Lower lobe of right lung (tissue), 2 donors: ENCODE measurements at regions not wholly inside any gene's neighbourhood (a gene's known extent, or its start where the extent isn't known, plus 50 kb on each side); places are given as distances from the start of the nearest gene placed in this dataset.

Experiments
- ATAC-seq, 2 donors: fragments of 200-7000 bp; cut with Tn5 transposase; one replicate each; pipeline ENCODE4 v1.9.1; 2020 to 2022; ENCODE audit warnings: mild to moderate bottlenecking in 2 of 2, moderate library complexity in 2 of 2
- DNase-seq: peaks from one replicate; pipeline ENCODE4 v3.0.0-alpha.2; 2020
- H3K27ac ChIP-seq: fragments of 200-600 bp; one replicate; pipeline ENCODE4 v1.8.0; 2022
- H3K27me3 ChIP-seq: fragments of 200-600 bp; one replicate; pipeline ENCODE4 v1.8.0; 2022; ENCODE audit warnings: low read depth
- H3K36me3 ChIP-seq: fragments of 200-600 bp; one replicate; pipeline ENCODE4 v1.8.0; 2022; ENCODE audit warnings: mild to moderate bottlenecking
- H3K4me1 ChIP-seq: fragments of 200-600 bp; one replicate; pipeline ENCODE4 v1.8.0; 2022
- H3K4me3 ChIP-seq: fragments of 200-600 bp; one replicate; pipeline ENCODE4 v1.8.0; 2022; ENCODE audit warnings: mild to moderate bottlenecking
- H3K9me3 ChIP-seq: fragments of 200-600 bp; one replicate; pipeline ENCODE4 v1.8.0; 2022
- intact Hi-C: fragments of 100-400 bp; cut with DNase I; formaldehyde crosslinking; loops from one replicate; pipeline ENCODE4 v1.11.0; 2022
- TF ChIP-seq, protein P1 (sequence below): fragments of 200-600 bp; IDR thresholded peaks from one replicate; pipeline ENCODE4 v1.8.0; 2022; ENCODE audit warnings: antibody characterized with exemption, mild to moderate bottlenecking
- donor health status: DM: no; HTN: yes; CAD: no; lungs with severe emphysema.

DNA sequence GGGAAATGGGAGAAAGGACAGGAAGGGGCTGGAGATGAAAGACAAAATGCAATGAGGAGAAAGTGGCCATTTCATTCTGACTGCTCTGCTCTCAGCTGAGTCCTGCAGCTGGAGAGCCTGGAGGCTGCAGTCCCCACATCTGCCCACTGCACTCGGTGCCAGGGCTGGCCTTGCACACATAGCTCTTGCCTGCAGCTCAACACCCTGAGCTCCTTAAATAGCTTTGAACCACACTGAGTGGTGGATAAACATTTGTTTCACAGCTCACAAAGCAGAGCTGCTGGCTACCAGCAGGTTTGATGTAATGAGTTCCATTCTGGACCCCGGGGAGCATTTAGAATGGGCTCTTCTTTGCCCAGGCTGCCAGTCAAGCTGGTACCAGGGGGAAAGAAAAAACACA is 426.1 kb upstream of the CADM1 start:
- Histone ChIP-seq H3K4me1 (peaks cover 18% of the 10 kb centered on the region), H3K27ac (no peak overlapping the region), H3K27me3 (no peaks in the 10 kb centered on the region), H3K36me3 (no peaks in the 10 kb centered on the region), H3K4me3 (no peak overlapping the region), H3K9me3 (no peaks in the 10 kb centered on the region)
- intact Hi-C loops: no loop called here
- TF ChIP-seq, protein P1, sequence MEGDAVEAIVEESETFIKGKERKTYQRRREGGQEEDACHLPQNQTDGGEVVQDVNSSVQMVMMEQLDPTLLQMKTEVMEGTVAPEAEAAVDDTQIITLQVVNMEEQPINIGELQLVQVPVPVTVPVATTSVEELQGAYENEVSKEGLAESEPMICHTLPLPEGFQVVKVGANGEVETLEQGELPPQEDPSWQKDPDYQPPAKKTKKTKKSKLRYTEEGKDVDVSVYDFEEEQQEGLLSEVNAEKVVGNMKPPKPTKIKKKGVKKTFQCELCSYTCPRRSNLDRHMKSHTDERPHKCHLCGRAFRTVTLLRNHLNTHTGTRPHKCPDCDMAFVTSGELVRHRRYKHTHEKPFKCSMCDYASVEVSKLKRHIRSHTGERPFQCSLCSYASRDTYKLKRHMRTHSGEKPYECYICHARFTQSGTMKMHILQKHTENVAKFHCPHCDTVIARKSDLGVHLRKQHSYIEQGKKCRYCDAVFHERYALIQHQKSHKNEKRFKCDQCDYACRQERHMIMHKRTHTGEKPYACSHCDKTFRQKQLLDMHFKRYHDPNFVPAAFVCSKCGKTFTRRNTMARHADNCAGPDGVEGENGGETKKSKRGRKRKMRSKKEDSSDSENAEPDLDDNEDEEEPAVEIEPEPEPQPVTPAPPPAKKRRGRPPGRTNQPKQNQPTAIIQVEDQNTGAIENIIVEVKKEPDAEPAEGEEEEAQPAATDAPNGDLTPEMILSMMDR: no peak
- DNase-seq: no peak
- ATAC-seq: no peak

DNA sequence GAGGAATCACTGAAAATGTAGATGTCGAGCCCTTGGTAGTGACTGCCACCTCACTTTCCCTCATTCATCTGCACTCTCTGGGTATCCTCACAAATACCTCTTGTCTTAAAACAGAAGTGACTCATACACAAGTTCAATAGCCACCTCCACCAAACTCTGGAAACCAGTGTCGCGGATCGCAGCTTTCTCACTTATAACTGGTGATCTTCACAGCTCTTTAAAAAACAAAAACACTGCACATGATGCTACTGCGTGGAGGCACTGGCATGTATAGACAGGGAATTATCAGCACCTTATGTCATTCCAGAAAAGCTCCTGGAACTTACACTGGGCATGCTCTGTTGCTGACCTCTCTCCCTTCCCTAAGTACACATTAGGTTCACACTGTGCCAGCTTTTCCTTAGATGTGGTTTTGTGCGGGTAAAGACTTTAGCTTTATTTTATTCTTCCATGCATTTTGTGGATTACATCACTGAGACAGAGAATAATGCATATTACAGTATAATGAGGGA is 425.5 kb upstream of the CADM1 start:
- no peak for ATAC-seq
- H3K27me3 ChIP-seq: no peaks in the 10 kb centered on the region
- no peaks in the 10 kb centered on the region for H3K9me3 ChIP-seq
- H3K4me1 ChIP-seq: peaks cover 18% of the 10 kb centered on the region
- no peaks in the 10 kb centered on the region for H3K36me3 ChIP-seq
- DNase-seq: no peak
- TF ChIP-seq, protein P1: no peak
- no peak overlapping the region for H3K27ac ChIP-seq
- intact Hi-C loops: no loop called here
- no peak overlapping the region for H3K4me3 ChIP-seq

DNA sequence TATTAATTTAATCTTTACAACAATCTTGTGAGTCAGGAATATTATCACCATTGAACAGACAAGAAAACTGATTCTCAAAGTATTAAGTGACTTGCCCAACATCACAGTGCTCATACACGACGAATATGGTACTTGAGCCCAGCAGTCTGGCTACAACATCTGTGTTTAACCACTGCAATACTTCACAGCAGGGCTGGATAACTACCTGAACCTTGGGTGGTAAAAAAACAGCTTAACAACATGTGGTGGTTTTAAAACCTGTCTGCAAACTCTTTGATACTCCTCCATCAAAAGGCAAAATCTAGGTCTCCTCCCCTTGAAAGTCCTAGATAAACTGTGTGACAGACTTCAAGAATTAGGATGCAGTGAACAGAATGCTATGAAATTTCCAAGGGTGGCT is 424.6 kb upstream of the CADM1 start:
- ATAC-seq: no peak
- TF ChIP-seq, protein P1: no peak

DNA sequence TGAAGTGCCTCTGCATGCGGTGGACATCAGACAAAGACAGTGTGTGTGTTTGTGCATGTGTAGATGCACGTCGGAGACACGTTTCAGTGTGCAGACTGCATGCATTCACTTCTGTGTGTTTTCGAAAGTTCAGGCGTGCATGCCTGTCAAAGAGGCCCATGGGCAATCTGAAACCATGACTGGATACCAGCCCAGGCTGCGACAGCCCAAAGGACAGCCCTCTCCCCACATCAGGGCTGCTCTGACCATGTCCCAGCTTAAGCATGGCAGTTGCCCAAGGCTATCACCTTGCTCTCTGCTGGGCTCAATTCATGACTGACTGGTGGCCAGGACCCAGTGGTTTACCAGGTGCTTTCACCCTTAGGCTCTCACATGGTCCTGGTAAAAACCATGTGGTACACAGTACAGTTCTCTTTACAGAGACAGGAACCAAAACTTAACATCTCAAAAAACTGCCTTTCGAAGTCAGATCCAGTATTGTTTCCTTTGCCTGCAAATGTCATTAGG is 423.7 kb upstream of the CADM1 start:
- H3K36me3 ChIP-seq: no peaks in the 10 kb centered on the region
- ATAC-seq (no peak), DNase-seq (no peak)
- no peak overlapping the region for H3K4me3 ChIP-seq
- H3K9me3 ChIP-seq: no peaks in the 10 kb centered on the region
- no peak overlapping the region for H3K27ac ChIP-seq
- intact Hi-C loops: no loop called here
- no peaks in the 10 kb centered on the region for H3K27me3 ChIP-seq
- H3K4me1 ChIP-seq: peaks cover 18% of the 10 kb centered on the region
- TF ChIP-seq, protein P1: no peak

More for the DNA sequence above, 424.6 kb upstream of the CADM1 start:
- H3K9me3 ChIP-seq: no peaks in the 10 kb centered on the region
- no peak overlapping the region for H3K4me3 ChIP-seq
- peaks cover 18% of the 10 kb centered on the region for H3K4me1 ChIP-seq
- H3K27ac ChIP-seq: no peak overlapping the region
- no peaks in the 10 kb centered on the region for H3K27me3 ChIP-seq
- intact Hi-C loops: no loop called here
- no peak for DNase-seq
- H3K36me3 ChIP-seq: no peaks in the 10 kb centered on the region

DNA sequence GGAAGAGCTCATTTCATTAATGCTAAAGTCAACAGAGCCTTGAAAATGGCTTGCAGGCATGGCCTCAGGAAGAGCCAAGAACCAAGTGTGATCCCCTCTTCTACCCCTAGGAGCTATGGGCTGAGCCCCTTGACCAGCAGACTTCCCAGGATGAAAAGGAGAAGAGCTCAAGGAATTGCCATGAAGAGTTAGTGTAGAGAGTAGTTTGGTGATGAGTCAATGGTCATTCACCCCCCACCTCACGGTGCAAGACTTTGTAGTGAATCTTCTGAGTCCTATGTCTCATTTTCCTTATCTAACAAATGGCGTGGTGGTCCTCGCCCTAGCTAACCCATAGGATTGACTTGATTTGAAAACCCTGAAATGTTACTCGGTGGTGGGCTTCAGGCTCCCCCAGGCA is 422.4 kb upstream of the CADM1 start:
- Histone ChIP-seq H3K36me3 (no peaks in the 10 kb centered on the region), H3K27ac (no peak overlapping the region), H3K9me3 (no peaks in the 10 kb centered on the region), H3K27me3 (no peaks in the 10 kb centered on the region), H3K4me1 (peaks cover 16% of the 10 kb centered on the region), H3K4me3 (no peak overlapping the region)
- ATAC-seq: no peak
- TF ChIP-seq, protein P1: no peak
- intact Hi-C loops: no loop called here
- DNase-seq: no peak
